Osteocyte (in vitro differentiated cells): ENCODE measurements at regions not wholly inside any gene's neighbourhood (a gene's known extent, or its start where the extent isn't known, plus 50 kb on each side); places are given as distances from the start of the nearest gene placed in this dataset.

ENCODE experiments used
- DNase-seq: peaks from one replicate; pipeline ENCODE4 v3.0.0; 2021; ENCODE audit warnings: mixed read lengths; ENCODE audit not compliant: unreplicated experiment; ENCODE audit errors: extremely low spot score
- H3K27ac Mint-ChIP-seq: one replicate; pipeline ENCODE4 v1.8.0; 2021; ENCODE audit warnings: mild to moderate bottlenecking, mixed read lengths; ENCODE audit not compliant: unreplicated experiment
- H3K27me3 Mint-ChIP-seq: one replicate; pipeline ENCODE4 v1.8.0; 2021; ENCODE audit warnings: mixed read lengths; ENCODE audit not compliant: unreplicated experiment
- H3K36me3 Mint-ChIP-seq: one replicate; pipeline ENCODE4 v1.8.0; 2021; ENCODE audit warnings: mixed read lengths; ENCODE audit not compliant: unreplicated experiment
- H3K4me1 Mint-ChIP-seq: one replicate; pipeline ENCODE4 v1.8.0; 2021; ENCODE audit warnings: mixed read lengths; ENCODE audit not compliant: unreplicated experiment
- H3K4me3 Mint-ChIP-seq: one replicate; pipeline ENCODE4 v1.8.0; 2021; ENCODE audit warnings: mild to moderate bottlenecking, moderate library complexity, mixed read lengths; ENCODE audit not compliant: unreplicated experiment
- H3K9me3 Mint-ChIP-seq: one replicate; pipeline ENCODE4 v1.8.0; 2021; ENCODE audit warnings: mixed read lengths; ENCODE audit not compliant: unreplicated experiment
- TF ChIP-seq, protein P1 (sequence below): fragments of 200-600 bp; sonication (generic); IDR thresholded peaks from 2 replicates; pipeline ENCODE4 v1.5.0; 2021; ENCODE audit warnings: antibody characterized with exemption, mild to moderate bottlenecking, moderate library complexity

GRCh38 chr11:47899801-47900200 lies 51.7 kb upstream of the NUP160 start:
- TF ChIP-seq, protein P1, sequence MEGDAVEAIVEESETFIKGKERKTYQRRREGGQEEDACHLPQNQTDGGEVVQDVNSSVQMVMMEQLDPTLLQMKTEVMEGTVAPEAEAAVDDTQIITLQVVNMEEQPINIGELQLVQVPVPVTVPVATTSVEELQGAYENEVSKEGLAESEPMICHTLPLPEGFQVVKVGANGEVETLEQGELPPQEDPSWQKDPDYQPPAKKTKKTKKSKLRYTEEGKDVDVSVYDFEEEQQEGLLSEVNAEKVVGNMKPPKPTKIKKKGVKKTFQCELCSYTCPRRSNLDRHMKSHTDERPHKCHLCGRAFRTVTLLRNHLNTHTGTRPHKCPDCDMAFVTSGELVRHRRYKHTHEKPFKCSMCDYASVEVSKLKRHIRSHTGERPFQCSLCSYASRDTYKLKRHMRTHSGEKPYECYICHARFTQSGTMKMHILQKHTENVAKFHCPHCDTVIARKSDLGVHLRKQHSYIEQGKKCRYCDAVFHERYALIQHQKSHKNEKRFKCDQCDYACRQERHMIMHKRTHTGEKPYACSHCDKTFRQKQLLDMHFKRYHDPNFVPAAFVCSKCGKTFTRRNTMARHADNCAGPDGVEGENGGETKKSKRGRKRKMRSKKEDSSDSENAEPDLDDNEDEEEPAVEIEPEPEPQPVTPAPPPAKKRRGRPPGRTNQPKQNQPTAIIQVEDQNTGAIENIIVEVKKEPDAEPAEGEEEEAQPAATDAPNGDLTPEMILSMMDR = no peak

More at GRCh38 chr11:47899801-47900200, 51.7 kb upstream of the NUP160 start:
- Mint-ChIP-seq H3K9me3 (no peaks in the 10 kb centered on the region), H3K36me3 (no peaks in the 10 kb centered on the region), H3K27ac (no peak overlapping the region), H3K4me3 (no peak overlapping the region), H3K27me3 (peaks cover under 1% of the 10 kb centered on the region), H3K4me1 (peaks cover 2% of the 10 kb centered on the region)
- DNase-seq = no peak
